DMS79 (cell line): ENCODE measurements at regions not wholly inside any gene's neighbourhood (a gene's known extent, or its start where the extent isn't known, plus 50 kb on each side); places are given as distances from the start of the nearest gene placed in this dataset.
"Not testable (repeated sequence)": the region's sequence is repeated elsewhere in the genome, so short reads cannot be mapped to it uniquely, and the experiment has no call there.

Experiments
- DNase-seq: peaks from one replicate; lab custom pipeline; 2025; lab: John Stamatoyannopoulos, UW

GRCh38 chr10:57168611-57169240 is 807.7 kb upstream of the ZWINT start:
- DNase-seq: no peak

DNA sequence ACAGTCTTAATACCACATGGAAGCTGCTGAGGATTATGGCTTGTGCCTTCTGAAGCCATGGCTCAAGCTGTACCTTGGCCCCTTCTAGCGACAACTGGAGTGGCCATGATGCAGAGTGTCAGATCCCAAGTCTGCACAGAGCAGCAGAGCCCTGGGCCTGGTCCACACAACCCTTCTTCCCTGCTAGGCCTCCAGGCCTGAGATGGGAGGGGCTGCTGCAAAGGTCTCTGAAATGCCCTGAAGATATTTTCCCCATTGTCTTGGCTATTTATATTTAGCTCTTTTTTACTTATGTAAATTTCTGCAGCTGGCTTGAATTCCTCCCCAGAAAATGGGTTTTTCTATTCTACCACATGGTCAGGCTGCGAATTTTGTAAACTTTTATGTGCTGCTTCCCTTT is 804.6 kb upstream of the ZWINT start:
- DNase-seq: no peak

- DNase-seq: no peak
Measured at GRCh38 chr10:57162231-57162630, 801.2 kb upstream of the ZWINT start.

DNA sequence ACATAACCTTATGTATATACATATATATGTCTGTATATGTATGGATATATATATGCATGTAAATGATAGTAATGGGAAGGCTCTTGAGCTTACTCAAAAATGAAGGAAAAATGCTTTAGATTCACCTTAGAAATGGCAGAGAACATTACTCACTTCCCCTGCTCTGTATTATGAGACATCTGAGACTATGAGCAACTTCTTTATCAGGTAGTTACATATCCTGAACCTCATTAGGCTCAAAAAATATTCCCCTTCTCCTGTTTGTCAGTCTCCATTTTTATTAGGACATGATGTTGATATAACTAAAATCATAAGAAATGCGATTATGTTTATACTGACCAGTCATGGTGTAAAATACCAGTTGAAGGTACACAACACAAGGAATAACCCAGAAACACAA is 800.1 kb upstream of the ZWINT start:
- DNase-seq: no peak

- DNase-seq: no peak
Measured at GRCh38 chr10:57145548-57145947, 784.5 kb upstream of the ZWINT start.

GRCh38 chr10:57142925-57143576 is 782.0 kb upstream of the ZWINT start:
- DNase-seq: no peak

GRCh38 chr10:57141708-57142107 is 780.6 kb upstream of the ZWINT start:
- no peak for DNase-seq

DNA sequence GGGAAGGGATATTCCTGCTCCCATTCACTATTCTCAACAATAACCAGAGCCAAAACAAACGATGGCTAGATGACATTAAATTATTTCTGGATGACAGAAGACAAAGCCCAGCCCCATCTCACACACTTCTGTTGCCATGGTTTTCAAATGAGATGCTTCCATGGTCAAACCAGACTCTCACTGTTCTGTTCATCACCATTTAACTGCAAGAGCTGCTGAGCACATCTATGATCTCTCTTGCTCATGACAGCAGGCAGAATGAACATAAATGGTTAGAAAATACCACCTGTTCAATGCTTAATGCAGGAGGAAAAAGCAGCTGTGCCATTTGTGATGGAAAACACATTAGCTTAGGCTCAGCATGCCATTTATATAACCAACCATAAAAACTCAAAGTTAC is 758.6 kb upstream of the ZWINT start:
- DNase-seq: no peak

DNA sequence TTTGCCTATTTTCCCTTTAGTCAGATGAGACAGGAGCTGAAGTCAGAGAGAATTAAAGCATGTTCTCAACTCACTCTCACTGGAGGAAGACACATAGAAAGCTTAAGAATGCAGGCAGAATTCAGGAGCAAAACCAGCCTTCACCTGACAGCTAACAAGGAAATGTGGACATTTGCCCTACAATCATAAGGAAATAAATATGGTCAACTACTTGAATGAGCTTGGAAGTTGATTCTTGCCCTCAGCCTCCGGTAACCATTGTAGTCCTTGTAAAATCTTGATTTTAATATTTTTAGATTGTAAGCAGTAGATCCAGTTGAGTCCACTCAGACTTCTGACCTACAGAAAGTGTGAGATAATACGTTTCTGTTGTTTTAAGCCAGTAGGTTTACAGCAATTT is 752.5 kb upstream of the ZWINT start:
- no peak for DNase-seq

- DNase-seq: no peak
Measured at GRCh38 chr10:57102236-57102635, 741.2 kb upstream of the ZWINT start.

- no peak for DNase-seq
Measured at GRCh38 chr10:57098146-57098545, 737.1 kb upstream of the ZWINT start.

GRCh38 chr10:57096044-57096443 is 735.0 kb upstream of the ZWINT start:
- no peak for DNase-seq

DNA sequence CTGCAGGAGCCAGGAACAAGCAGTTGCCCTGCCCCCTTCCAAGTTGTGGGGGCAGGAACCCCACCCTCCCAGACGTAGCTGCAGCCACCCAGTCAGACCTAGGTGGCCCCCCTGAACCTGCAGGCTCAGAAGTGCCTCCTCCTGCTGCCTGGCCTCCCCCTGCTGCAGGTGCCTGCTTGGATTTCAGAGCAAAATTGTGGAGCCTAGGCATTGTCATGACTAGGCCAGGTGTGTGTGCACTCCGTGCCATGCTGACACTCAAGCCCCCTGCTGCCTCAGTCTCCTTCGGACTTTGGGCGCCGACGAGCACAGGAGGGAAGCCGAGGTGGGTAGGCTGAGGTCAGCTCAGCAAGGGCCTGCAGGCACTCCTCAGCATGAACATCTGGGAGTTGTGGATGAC is 733.9 kb upstream of the ZWINT start:
- DNase-seq: no peak

DNA sequence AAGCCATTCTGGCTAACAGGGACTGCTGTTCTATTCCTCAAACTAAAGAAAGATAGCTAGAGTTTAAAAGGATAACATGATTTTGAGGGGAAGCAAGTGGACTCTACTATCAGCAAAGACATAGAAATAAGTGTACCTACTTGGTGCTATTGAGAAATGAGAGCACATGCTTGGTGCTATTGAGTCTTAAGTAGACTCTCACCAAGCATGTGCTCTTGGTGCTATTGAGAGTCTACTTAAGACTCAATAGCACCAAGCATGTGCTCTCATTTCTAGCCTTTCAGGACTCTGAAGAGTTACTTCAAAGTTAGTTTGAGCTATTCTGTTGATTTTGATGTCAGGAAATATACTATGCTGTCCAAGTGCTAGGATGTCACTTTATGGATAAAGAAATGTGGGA is 733.0 kb upstream of the ZWINT start:
- no peak for DNase-seq

GRCh38 chr10:57053530-57053929 is 692.5 kb upstream of the ZWINT start:
- no peak for DNase-seq

DNA sequence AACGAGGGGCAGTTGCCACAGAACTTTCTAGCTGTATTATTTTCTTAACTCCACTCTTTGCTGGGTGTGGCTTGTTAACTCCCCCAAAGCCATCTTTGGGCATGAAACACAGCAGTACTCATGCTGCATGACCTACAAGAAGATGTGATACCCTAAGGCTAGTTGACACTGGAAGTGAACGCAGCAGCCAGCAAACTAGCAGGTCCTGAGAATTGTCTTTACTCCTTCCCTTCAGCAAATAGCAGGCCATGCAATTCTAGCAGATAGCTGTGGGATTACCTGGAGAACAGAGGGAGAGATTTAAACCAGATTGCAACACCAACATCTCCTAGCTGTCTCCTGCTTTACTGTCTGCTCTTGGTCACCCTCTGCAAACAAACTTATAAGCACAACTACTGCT is 688.0 kb upstream of the ZWINT start:
- no peak for DNase-seq

- no peak for DNase-seq
Measured at GRCh38 chr10:57038531-57038930, 677.5 kb upstream of the ZWINT start.

DNA sequence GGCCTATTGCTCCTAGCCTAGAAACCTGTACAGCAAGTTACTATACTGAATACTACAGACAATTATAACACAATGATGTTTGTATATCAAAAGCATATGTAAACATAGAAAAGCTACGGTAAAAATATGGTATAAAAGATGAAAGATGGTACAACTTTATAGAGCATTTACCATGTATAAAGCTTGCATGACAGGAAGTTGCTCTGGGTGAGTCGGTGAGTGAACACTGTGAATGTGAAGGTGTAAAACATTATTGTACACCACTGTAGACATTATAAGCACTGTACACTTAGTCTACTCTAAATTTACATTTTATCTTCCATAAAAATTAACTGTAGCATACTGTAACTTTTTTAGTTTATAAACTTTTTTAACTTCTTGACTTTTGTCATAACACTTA is 674.3 kb upstream of the ZWINT start:
- no peak for DNase-seq

DNA sequence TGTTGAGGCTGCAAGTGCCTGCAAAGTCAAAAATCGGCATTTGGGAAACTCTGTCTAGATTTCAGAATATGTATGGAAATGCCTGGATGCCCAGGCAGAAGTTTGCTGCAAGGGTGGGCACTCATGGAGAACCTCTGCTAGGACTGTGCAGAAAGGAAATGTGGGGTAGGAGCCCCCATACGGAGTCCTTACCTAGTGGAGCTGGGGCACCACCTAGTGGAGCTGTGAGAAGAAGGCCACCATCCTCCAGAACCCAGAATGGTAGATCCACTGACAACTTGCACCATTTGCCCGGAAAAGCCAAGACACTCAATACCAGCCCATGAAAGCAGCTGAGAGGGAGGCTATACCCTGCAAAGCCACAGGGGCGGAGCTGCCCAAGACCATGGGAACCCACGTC is 671.2 kb upstream of the ZWINT start:
- not testable (repeated sequence) for DNase-seq

- DNase-seq: no peak
Measured at GRCh38 chr10:57031346-57031745, 670.3 kb upstream of the ZWINT start.

- no peak for DNase-seq
Measured at GRCh38 chr10:57026307-57026706, 665.2 kb upstream of the ZWINT start.

DNA sequence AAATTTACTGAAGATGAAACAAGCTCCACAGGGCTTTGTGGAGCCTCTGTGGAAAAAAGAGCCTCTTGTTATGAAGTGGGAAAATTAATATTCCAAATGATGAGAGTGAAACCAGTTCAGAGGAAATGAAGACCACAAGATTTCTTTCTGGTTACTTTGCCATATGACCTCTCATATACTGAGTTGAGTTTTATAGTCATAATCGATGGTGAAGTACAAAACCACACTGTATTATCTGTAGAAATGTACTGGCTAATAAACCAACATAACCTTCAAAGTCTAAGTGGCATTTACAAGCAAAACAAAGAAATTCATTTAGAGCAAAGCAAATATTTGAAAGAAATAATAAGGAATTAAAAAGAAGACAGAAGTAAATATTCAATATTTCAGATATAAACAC is 662.6 kb upstream of the ZWINT start:
- no peak for DNase-seq

GRCh38 chr10:57018452-57018851 is 657.4 kb upstream of the ZWINT start:
- no peak for DNase-seq

GRCh38 chr10:57017356-57018037 is 656.4 kb upstream of the ZWINT start:
- no peak for DNase-seq
